ENCODE measurements at regions not wholly inside any gene's neighbourhood (a gene's known extent, or its start where the extent isn't known, plus 50 kb on each side); places are given as distances from the start of the nearest gene placed in this dataset.
"Not testable (repeated sequence)": the region's sequence is repeated elsewhere in the genome, so short reads cannot be mapped to it uniquely, and the experiment has no call there.

DNA sequence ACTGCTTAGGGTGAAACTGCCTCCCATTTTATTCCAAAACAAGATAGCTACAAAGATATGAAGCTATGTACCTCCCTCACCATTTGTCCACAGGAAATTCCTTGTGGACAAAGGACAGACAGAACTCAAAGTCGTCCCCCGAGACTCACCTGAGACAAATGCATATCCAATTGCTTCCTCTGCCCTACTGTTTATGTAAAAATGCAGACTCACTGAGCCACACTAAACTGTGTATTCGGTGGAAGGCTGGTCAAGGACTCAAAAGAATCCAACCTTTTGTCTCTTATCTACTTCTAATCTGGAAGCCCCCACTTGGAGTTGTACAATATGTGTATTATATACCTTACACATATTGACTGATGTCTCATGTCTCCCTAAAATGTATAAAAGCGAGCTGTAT, 288.0 kb upstream of the ERCC4 start:
- no peak for DNase-seq

DNA sequence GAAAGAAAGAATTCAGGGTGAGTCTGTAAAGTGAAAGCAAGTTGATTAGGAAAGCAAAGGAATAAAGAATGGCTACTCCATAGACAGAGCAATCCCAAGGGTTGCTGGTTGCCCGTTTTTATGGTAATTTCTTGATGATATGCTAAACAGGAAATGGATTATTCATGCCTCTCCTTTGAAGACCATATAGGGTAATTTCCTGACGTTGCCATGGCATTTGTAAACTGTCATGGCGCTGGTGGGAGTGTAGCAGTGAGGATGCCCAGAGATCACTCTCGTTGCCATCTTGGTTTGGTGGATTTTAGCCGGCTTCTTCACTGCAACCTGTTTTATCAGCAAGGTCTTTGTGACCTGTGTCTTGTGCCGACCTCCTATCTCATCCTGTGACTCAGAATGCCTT, 287.4 kb upstream of the ERCC4 start:
- DNase-seq: not testable (repeated sequence)

- DNase-seq: no peak
These were observed 286.5 kb upstream of the ERCC4 start for GRCh38 chr16:13633391-13633861.

DNA sequence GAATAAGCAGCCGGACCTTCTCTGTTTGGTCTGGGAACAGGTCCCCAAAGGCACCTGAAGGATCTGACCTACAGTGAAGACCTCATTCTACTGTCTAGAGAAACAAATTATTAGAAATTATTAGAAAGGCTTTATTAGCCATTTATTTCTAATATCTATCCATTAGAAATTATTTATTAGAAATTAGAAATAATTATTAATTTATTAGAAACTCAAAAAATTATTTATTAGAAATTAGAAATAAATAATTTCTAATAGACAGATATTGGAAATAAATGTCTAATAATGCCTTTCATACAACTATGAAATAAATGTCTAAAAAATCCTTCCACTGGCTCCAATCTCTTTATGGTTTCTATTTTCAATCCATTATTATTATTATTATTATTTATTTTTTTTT, 285.7 kb upstream of the ERCC4 start:
- no peak for DNase-seq

DNA sequence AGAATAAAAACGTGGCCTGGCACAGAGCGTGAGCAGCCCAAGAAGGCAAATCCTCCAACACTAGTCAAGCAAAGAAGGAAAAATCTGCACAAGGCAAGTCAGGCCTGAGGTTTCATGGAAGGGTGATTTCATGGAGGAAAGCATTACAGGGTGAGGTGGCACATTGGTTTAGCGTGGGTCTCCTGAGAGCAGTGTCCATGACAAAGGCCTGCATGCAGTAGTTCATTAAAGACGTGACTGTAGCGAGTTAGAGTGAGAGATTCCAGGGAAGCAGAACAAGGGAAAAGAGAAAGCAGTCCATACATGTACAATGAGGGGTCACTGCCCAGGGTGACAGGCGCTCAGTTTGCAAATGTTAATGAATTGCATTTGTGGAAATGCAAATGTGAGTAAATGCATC, 285.0 kb upstream of the ERCC4 start:
- DNase-seq: no peak

- DNase-seq: no peak
These were observed 281.7 kb upstream of the ERCC4 start for GRCh38 chr16:13638218-13638617.

DNA sequence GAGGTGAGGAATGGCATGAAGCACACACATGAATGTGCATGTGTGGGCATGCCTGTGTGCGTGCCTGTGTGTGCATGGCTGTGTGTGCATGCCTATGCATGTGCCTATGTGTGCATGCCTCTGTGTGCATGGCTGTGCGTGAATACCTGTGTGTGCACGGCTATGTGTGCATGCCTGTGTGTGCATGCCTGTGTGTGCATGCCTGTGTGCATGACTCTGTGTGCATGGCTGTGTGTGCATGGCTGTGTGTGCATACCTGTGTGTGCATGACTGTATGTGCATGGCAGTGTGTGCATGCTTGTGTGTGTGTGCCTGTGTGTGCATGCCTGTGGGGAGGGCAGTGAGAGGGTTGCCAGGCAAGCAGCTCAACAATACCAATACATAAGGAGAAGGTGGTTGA, 276.5 kb upstream of the ERCC4 start:
- DNase-seq: no peak

DNA sequence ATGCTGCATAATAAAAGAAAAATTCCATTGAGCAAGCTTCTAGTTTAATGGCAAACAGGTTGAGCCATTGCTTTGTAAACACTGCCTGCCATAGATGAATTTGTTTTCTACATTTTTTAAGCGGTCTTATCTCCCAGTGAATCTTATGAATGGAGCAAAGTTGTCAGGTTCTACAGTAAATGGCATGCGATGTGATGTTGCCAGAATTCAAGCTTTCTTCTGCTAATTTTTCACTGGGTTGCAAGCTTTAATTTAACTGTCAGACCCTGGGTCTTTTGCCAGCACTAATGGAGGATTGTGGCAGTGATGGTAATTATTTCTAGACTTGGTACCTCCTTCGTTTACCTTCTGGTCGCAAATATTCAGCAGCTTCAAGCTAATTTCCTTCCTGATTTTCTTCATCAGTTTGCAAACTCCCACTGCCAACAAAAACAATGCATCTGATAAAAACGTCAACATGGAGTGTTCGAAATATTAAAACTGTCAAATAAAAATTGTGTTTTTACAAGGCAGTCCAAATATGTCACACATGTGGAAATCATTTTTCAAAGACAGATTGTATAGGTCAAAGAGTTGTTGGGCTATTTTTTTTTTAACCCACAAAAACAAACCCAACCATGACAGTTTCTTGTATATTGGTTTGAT, 274.2 kb upstream of the ERCC4 start:
- DNase-seq: no peak

GRCh38 chr16:13660807-13661206, 259.1 kb upstream of the ERCC4 start:
- DNase-seq: no peak

GRCh38 chr16:13665876-13666275, 254.1 kb upstream of the ERCC4 start:
- no peak for DNase-seq

DNA sequence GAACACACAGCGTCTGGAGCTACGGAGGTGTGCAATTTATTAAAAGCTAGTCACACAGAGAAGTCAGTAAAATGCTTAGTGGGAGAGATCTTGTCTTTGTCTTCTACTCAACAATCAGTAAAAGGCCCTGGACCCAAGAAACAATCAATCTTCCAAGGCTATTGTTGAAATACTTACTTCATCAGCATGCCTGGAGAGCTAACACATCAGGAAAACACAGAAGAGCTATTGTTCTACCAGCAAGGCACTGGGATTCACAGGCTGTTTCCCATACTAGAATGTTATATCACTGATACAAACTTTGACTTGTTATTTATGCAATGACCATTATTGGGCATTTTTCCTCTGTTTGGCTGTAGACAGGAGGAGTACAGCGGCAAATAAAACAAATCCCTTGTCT, 247.8 kb upstream of the ERCC4 start:
- DNase-seq: no peak

DNA sequence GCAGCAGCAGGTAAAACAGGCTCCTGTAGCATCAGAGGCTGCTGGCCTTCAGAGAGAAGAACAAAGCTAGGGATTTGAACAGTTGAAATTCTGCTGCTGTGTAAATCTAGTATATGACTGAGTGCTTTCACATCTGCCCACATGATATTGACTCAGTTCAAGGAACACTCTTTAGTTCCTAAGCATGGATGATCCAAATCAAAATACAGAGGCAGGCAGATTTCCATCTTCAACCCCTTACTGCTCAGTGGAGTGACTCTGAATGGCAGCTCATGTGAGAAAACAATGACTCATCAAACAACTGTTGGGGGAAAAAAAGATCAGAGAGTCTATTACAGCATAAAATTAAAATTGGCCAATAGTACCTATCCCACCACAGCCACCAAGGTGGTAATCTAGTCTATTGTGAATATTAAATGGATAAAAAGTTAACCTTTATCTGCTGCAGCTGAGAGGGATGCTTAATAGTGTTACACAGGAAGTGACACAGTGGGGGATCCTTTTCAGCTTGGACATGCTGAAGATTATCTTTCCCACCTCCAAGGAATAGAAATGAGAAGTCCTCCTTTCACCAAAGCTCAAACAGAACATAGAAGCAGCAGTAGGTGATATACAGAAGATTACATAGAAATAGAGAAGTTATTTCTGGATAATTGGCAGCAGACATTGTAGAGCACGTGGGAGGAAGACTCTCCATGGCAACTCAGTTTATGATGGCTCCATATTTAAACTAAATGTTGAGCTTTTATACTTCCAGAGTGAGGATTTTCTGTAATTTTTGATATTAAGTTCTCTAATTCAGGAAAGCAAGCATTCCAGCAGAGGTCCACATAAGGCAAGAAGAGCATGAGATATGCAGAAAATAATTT, 239.7 kb upstream of the ERCC4 start:
- no peak for DNase-seq

DNA sequence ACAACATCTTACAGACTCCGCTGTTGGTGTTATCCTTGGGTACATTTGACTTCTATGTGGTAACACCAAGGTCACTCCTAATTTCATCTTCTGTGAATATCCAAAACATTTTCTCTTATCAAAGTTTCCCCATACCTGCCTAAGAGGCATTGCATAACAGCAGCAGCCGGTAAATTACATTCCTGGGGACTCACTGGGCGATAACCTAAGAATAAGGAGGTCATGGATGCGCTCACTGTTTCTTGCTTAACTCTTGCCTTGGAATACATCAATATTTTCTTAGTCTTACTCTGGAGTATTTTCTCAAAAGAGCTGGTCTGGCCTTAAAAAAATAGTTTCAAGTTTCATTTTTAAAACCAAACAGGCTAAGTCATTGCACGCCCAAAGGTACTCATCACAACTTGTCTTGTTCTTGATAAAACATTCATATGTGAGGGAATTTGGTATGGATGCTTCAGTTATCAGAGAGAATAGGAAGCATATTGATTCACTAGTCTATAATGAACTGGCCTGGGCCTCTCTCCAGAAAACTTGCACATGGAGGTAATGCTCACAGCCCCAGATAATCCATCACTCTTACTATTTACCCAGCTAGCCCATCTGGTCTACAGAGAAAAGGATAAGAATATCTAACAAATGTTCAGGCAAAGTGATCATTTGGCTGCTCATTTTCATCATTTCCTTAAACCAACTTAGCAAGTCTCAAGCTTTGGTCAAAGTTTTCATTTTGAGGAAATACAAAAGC, 235.0 kb upstream of the ERCC4 start:
- DNase-seq: no peak

GRCh38 chr16:13696017-13696416, 223.9 kb upstream of the ERCC4 start:
- no peak for DNase-seq

DNA sequence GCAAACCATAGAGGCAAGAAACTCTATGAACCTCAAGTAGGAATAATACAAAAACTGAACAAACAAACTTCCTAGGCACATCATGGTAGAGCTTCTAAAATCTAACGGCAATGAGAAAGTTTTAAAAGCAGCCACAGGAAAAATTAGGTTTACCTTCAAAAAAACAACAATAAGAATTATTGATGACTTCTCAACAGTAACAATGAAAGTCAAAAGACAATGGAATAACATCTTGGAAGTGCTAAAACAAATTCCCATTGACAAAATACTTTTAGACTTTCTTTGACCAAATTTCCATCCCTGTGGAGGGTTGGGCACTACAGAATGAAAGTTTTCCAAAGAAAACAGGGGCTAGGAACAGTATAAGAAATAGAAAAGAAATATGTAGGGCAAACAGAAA, 222.9 kb upstream of the ERCC4 start:
- DNase-seq: no peak

- DNase-seq: no peak
These were observed 222.4 kb upstream of the ERCC4 start for GRCh38 chr16:13697568-13697967.

DNA sequence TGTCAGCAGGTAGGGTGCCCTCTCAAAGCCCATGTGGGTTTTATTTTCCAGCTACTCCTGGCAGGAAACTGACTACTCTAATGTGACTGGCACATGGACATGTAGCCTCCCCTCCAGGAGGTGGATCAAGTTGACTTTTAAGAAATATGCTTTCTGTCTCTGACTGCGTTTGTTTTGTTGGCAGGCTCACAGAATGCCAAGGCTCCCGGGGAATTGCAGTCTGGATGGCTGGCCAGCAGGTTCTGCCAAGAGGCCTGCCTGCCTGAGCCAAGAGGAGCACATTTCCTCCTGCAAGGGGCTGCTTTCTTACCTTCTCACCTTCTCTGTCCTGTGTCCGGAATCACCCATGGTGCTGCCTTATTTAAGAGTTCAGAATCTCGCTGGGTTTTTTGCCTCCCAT, 217.3 kb upstream of the ERCC4 start:
- DNase-seq: no peak

DNA sequence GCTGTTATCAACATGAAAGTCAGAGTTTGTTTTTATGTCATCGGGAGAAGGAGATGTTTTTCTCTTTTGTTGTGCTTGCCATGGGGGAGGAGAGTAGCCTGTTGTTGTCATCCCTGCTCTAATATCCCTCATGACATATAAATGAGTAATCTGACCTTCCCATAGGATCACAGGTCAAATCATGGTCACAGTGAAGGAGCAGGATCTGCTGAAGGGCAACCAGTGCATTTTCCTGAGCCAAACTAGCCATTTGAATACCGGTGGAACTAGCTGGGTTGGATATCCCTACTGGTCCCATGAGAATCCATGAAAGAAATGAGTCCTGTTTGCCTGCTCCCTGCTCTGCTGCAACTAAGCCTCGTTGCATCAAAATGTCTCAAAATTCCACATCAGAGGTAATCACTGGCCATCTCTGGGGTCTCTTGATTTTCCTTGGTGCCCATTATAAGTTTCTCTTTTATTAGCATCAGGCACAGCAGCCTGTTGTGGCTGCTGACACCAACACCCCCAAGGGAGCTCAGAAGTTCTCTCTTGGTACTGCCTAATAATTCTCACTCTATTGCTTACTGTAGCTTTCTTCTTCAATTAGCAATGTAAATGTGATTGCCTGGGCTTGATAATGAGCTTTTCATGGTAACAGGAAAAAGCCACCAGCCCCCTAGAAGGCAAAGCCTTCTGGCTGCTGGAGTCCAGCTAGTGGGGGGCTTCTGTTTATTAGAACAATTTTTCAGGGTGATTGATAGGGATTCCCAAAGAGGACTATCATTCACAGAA, 211.4 kb upstream of the ERCC4 start:
- no peak for DNase-seq

DNA sequence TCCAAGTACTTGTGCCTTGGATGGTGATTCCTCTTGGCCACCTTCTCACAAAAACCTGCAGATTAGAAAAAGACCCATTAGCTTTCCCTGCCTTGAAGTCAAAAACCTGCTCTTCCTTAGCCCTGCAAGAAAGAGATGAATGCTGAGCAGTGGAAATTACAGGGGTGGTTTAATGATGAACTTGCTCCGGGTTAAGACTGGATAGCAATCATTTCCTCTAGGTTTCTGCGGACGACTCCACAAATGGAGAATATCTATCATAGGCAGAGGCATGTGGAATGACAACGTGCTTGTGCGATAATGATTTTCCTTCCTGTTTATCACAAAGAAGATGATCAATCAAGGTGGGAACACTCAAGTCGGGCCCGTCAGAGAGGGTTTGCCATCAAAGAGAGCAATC, 201.2 kb upstream of the ERCC4 start:
- no peak for DNase-seq

- DNase-seq: no peak
These were observed 192.0 kb upstream of the ERCC4 start for GRCh38 chr16:13727943-13728342.

GRCh38 chr16:13733561-13733960, 186.4 kb upstream of the ERCC4 start:
- no peak for DNase-seq

DNA sequence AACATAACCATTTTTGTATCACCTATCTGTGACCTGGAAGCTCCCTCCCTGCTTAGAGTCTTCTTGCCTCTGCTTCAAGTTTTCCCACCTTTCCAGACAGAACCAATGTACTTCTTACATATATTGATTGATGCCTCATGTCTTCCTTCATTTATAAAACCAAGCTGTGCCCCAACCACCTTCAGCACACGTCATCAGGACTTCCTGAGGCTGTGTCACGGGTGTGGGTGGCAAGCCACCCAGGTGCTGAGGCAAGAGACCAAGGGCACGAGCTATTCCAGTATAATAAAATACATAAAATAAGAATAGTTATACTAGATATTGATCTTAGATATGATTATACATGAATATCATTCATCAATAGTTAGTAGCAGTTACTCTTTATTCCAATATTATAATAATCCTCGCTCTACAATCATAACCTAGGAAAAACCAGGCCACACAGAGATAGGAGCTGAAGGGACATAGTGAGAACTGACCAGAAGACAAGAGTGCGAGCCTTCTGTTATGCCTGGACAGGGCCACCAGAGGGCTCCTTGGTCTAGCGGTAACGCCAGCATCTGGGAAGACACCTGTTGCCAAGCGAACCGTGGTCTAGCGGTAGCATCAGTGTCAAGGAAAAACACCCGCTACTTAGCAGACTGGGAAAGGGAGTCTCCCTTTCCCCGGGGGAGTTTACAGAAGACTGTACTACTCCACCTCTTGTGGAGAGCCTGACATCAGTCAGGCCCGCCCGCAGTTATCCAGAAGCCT, 180.2 kb upstream of the ERCC4 start:
- not testable (repeated sequence) for DNase-seq

Measured in effector CD8-positive, alpha-beta T cell (primary cell).